ENCODE measurements at regions not wholly inside any gene's neighbourhood (a gene's known extent, or its start where the extent isn't known, plus 50 kb on each side); places are given as distances from the start of the nearest gene placed in this dataset.
A peak's percentile ranks its signal among the peaks of the same experiment; 100 is the strongest.

DNA sequence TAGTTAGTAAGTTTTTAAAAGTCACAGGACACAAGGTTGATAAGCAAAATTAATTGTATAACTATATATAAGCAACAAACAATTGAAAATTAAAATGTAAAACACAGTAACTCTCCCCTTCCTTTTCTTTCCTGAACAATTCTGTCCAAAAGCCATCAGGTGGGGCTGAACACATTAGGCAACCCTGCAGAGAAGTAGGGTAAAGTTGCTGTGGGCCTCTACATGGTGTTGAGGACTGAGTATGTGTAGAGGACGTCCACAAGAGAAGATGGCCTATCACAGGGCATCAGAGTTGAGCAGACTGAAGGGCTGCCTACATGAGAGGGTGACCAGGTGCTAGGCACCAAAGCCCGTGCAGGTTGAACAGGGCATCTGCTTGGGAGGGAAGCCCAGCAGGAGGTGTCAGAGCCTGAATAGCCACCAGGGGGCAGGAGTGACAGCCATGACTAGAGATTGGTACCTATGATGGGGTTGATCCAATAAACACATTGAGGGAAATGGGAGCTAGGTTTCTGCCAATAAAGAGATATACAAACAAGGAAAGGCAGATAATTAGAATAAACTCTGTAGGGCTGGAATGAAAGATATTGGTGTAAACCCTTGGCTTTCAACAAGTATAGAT lies 415.1 kb downstream of the NPIPA8 start:
- no peak for TF ChIP-seq POLR2AphosphoS5 (IDR thresholded peaks at IDR 0.05)
- TF ChIP-seq, protein P1, sequence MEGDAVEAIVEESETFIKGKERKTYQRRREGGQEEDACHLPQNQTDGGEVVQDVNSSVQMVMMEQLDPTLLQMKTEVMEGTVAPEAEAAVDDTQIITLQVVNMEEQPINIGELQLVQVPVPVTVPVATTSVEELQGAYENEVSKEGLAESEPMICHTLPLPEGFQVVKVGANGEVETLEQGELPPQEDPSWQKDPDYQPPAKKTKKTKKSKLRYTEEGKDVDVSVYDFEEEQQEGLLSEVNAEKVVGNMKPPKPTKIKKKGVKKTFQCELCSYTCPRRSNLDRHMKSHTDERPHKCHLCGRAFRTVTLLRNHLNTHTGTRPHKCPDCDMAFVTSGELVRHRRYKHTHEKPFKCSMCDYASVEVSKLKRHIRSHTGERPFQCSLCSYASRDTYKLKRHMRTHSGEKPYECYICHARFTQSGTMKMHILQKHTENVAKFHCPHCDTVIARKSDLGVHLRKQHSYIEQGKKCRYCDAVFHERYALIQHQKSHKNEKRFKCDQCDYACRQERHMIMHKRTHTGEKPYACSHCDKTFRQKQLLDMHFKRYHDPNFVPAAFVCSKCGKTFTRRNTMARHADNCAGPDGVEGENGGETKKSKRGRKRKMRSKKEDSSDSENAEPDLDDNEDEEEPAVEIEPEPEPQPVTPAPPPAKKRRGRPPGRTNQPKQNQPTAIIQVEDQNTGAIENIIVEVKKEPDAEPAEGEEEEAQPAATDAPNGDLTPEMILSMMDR (IDR thresholded peaks at IDR 0.05 in 8 of 11, conservative IDR thresholded peaks at IDR 0.05 in 3 of 11): peak in 10 of 11 experiments; percentile 36 to 76 (median 58)
